ENCODE measurements at regions not wholly inside any gene's neighbourhood (a gene's known extent, or its start where the extent isn't known, plus 50 kb on each side); places are given as distances from the start of the nearest gene placed in this dataset.
A peak's percentile ranks its signal among the peaks of the same experiment; 100 is the strongest.

DNA sequence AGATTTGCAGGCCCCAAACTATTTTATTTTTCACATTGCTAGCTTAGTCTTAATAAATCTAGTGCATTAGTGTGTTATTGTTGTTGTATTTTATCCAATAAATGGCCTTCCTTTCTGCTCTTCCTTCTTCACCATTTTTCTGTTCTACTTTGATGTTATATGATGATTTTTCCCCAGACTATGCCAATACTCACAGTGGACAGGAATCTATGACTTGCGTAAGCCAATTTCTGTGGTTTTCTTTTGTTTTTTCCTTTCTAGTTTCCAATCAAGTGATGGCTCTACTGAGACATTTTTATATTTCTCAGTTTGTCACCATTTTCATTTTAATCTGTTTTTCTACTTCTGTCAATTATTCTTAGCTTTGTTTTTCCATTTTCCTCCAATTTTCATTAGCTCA, 106.8 kb upstream of the FBXL7 start:
- H3K9me3 ChIP-seq: no peaks in the 10 kb centered on the region
- intact Hi-C loops (cut with DNase I): no loop called here
- H3K36me3 ChIP-seq: no peaks in the 10 kb centered on the region
- H3K4me3 ChIP-seq: no peak overlapping the region
- TF ChIP-seq, protein P1, sequence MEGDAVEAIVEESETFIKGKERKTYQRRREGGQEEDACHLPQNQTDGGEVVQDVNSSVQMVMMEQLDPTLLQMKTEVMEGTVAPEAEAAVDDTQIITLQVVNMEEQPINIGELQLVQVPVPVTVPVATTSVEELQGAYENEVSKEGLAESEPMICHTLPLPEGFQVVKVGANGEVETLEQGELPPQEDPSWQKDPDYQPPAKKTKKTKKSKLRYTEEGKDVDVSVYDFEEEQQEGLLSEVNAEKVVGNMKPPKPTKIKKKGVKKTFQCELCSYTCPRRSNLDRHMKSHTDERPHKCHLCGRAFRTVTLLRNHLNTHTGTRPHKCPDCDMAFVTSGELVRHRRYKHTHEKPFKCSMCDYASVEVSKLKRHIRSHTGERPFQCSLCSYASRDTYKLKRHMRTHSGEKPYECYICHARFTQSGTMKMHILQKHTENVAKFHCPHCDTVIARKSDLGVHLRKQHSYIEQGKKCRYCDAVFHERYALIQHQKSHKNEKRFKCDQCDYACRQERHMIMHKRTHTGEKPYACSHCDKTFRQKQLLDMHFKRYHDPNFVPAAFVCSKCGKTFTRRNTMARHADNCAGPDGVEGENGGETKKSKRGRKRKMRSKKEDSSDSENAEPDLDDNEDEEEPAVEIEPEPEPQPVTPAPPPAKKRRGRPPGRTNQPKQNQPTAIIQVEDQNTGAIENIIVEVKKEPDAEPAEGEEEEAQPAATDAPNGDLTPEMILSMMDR (IDR thresholded peaks at IDR 0.05): no peak
- DNase-seq (no peak), ATAC-seq (no peak)
- no peaks in the 10 kb centered on the region for H3K27me3 ChIP-seq
- H3K27ac ChIP-seq: no peak overlapping the region
- no peaks in the 10 kb centered on the region for H3K4me1 ChIP-seq

DNA sequence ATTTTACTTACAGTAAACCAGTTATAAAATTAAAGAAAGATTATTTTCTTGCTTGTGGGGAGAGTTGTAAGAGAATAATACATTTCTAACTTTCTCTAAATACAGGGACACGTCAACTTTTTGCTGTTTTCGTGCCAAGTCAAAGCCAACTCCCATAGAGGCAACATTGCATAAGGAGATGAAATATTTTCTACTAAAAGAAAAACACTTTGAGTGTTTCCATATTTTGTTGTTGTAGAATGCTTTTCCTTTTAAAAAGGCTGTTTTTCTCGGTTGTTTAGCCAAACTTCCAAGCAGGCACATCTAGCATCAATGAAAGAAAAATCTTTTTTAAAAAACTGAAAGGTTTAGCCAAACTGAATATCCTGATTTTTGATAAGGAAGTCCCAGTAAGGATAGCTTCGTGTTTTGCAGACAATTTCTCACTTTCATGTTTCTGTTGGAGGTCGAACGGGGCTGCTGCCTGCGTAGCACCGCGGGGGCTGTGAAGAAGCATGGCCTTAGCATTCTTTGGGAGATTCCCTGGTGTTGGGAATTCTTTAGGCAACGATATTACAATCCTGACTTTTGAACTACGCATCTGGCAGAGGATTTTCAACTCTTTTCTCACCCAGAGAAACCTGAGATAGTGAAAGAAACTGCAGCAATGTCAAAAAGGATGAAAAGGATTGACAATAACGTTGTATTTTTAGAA, 108.1 kb upstream of the FBXL7 start:
- DNase-seq: peak in 1 of 4 donors; percentile 29
- TF ChIP-seq, protein P1 (IDR thresholded peaks at IDR 0.05): no peak
- no peak overlapping the region for H3K4me3 ChIP-seq
- intact Hi-C loops (cut with DNase I): no loop called here
- no peak for ATAC-seq
- H3K27me3 ChIP-seq: no peaks in the 10 kb centered on the region
- H3K9me3 ChIP-seq: peaks cover 0 to under 1% of the 10 kb centered on the region in 2 donors
- no peaks in the 10 kb centered on the region for H3K4me1 ChIP-seq
- no peaks in the 10 kb centered on the region for H3K36me3 ChIP-seq
- no peak overlapping the region for H3K27ac ChIP-seq

DNA sequence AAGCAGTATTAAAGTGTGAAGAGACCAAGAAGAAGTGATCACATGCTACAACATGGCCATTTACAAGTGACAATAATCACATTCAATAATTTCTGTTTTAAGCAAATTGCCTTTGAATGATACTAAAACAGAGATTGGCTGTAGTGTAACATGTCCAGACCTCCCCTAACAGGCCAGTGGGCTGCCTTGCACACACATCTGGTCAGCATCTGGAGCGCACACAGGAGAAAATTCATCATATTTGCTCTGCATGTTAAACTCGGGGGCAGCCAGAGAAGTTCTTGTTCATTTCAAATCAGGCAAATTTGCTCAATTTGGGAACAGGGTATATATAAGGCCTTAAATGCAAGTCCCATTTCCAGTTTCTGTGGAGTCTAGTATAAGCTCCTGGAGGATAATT, 111.1 kb upstream of the FBXL7 start:
- TF ChIP-seq, protein P1 (IDR thresholded peaks at IDR 0.05): no peak
- Histone ChIP-seq H3K27me3 (no peaks in the 10 kb centered on the region), H3K36me3 (no peaks in the 10 kb centered on the region), H3K4me1 (no peaks in the 10 kb centered on the region), H3K4me3 (no peak overlapping the region), H3K27ac (no peak overlapping the region), H3K9me3 (peaks cover 0 to 4% of the 10 kb centered on the region in 2 donors)
- ATAC-seq: no peak
- intact Hi-C loops (cut with DNase I): no loop called here
- no peak for DNase-seq

DNA sequence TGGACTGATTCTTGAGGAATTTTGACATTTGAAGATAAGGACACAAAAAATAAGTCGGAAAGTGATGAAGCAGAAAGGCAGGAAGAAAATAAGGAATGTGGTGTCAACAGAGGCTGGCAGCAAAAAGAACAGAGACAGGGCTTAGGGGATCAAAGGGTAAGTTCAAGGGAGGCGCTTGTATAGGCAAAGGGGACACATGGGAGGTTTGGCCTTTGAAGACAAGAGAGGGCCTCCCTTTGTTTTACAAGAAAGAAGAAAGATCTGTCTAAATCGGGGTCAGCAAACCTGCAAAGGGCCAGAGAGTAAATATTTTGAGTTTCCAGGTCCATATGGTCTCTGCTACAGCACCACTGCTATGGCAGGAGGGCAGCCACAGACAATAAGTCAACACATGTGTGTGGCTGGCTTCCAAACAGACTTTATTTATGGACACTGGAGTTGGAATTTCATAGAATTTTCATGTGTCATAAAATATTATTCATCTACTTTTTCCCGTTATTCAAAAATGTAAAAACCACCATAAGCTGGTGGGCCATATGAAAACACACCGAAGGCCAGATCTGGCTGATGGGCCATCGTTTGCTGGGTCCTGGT, 112.0 kb upstream of the FBXL7 start:
- H3K4me1 ChIP-seq: no peaks in the 10 kb centered on the region
- DNase-seq: no peak
- no peak overlapping the region for H3K27ac ChIP-seq
- TF ChIP-seq, protein P1 (IDR thresholded peaks at IDR 0.05): no peak
- intact Hi-C loops (cut with DNase I): no loop called here
- peaks cover 0 to 4% of the 10 kb centered on the region in 2 donors for H3K9me3 ChIP-seq
- H3K36me3 ChIP-seq: no peaks in the 10 kb centered on the region
- H3K4me3 ChIP-seq: no peak overlapping the region
- H3K27me3 ChIP-seq: no peaks in the 10 kb centered on the region
- no peak for ATAC-seq

DNA sequence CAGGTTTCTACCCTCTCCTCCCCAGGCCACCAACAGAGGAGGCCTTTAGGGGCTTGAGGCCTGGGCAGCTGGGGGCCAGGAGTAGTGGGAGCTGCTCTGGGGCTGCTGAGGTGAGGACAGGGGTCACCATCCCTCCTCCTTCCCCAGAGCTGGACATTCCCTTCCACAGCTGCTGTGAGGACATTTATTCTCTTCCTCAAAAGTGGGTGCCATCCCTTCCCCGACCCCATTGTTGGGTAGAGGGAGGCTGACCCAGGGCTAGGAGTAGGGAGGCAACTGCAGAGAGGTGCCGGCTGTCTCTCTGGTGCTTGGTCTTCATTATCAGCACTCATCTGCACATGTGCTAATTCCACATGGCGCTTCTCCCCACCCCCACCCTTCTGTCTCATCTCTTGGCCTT, 113.9 kb upstream of the FBXL7 start:
- no peaks in the 10 kb centered on the region for H3K4me1 ChIP-seq
- ATAC-seq (no peak), DNase-seq (no peak)
- TF ChIP-seq, protein P1 (IDR thresholded peaks at IDR 0.05): no peak
- no peaks in the 10 kb centered on the region for H3K27me3 ChIP-seq
- peaks cover 0 to 4% of the 10 kb centered on the region in 2 donors for H3K9me3 ChIP-seq
- H3K27ac ChIP-seq: no peak overlapping the region
- no peak overlapping the region for H3K4me3 ChIP-seq
- no peaks in the 10 kb centered on the region for H3K36me3 ChIP-seq
- intact Hi-C loops (cut with DNase I): no loop called here

Measured in left lung (tissue), 4 donors.